Fibroblast of gingiva (primary cell): ENCODE measurements at regions not wholly inside any gene's neighbourhood (a gene's known extent, or its start where the extent isn't known, plus 50 kb on each side); places are given as distances from the start of the nearest gene placed in this dataset.

ENCODE experiments used
- DNase-seq: peaks from one replicate; pipeline ENCODE4 v3.0.0-alpha.2; 2011; ENCODE audit warnings: low read depth

DNA sequence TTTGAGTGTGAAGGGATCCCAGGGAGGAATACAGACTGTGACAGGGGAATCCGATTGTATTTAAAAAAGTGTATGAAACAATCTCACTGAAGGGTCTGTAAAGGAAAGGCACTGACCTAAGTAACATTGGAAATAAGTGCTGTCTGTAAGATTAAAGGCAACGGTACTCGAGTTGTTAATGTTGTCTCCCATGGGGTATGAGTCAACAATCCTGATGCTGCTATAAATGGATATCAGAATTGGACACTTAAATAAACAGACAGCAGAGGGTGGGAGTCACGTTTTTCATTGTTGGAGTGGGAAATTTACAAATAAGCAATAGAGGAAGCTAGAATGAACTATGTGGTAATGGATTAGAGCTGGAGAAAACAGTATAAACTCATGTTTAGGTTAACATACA, 452.4 kb upstream of the RGPD4 start:
- DNase-seq = no peak

DNA sequence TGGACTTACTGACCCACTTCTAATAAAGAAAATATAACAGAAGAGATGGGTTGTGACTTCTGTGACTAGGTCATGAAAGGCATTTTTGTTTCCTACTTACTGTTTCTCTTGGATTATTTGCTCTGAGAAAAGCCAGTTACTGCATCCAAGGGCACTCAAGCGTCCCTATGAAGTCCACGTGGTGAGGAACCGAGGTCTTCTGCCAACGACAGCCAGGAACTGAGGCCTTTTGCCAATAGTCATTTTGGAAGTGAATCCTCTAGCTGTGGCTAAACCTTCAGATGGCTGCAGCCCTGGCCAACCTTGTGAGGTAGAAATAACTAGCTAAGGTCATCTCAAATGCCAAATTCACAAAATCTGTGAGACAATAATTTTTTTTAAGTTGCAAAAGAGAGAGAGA, 449.8 kb upstream of the RGPD4 start:
- DNase-seq = no peak

DNA sequence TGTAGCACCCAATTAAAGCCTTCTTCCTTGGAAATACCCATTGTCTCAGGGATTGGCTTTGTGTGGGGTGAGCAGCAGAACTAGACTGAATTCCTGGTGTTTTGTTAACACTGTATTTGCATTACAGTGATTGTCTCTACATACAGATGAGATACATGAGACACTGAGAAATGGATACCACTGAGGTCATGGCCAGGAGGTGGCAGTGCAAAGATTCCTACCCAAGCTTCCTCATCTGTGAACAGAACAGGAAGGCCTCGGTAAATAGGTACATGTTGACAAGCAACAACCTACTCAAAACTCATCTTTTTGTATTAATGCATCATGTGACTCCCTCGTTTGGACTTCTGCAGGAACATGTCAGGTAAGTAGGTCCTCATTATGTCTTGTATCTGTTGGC, 445.8 kb upstream of the RGPD4 start:
- DNase-seq = no peak

GRCh38 chr2:107383691-107384090, 443.0 kb upstream of the RGPD4 start:
- no peak for DNase-seq

DNA sequence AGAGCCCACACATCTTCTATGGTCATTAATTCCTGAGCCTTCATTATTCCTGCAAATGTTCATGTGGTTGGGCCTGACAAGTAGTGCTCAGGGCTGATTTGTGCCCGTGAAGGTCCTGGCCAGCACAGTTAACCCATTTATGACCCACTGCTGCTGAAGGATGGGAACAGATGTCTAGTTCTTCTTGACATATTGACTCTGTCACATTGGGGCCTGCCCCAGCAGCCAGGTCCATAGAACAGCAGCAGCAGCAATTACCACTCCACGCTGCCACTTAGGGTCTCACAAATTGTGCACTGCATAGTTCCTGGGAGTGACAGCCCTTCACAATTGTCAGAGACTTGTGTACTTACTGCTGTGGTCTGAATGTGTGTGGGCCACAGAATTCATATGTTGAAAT, 442.3 kb upstream of the RGPD4 start:
- no peak for DNase-seq

- DNase-seq = no peak
These were observed 440.8 kb upstream of the RGPD4 start for GRCh38 chr2:107385921-107386320.

- DNase-seq = no peak
These were observed 434.4 kb upstream of the RGPD4 start for GRCh38 chr2:107392241-107392704.

DNA sequence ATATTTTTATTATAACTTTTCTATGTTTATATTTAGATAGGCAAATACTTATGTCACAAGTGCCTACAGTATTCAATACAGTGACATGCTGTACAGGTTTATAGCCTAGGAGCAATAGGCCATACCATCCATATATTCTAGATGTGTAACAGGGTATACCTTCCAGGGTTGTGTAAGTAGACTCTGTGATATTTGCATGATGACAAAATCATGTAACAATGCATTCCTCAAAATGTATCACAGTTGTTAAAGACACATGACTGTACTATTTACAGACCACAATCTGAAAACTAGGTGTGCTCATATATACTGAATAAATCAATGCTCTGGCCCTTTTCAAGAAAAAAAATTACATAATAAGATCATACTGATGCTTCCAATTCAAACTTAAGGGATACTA, 433.2 kb upstream of the RGPD4 start:
- no peak for DNase-seq

DNA sequence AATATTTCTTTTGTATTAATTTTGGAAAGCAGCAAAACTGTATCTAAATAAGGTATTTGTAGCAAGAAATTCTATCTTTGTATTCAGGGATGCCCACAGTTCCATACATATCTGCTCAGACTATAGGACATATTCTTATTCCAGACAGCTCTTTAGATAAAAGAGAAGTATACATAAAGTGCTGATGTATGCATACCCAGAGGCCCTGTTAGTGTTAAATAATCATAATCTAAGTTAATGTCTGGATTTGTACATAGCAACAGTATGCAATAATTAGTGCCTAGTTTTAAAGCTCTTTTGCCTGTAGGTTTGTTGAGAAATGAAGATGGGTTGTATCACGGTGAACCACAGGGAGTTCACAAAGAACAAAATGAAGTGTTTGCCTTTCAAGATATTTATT, 428.0 kb upstream of the RGPD4 start:
- no peak for DNase-seq

DNA sequence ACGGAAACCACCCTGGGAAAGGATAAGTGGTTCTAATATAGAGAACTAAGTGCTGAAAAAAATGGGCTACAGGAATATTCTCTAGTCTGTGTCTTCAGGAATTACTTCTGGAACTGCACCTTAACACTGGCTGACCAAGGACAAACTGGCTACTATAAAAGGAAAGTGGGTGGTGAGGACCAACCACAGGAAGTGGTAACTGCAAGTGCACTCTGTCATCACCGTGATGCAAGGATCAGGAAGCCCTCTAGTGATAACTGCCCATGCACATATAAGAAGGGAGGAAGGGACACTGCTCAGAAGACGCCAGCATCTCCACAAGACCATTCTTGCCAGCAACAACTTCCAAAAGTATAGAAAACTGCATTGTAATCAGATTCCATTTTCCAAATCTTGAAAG, 424.4 kb upstream of the RGPD4 start:
- DNase-seq = no peak

- DNase-seq = no peak
These were observed 421.4 kb upstream of the RGPD4 start for GRCh38 chr2:107405261-107405660.

- DNase-seq = no peak
These were observed 419.7 kb upstream of the RGPD4 start for GRCh38 chr2:107407017-107407416.

GRCh38 chr2:107407974-107408373, 418.7 kb upstream of the RGPD4 start:
- no peak for DNase-seq

DNA sequence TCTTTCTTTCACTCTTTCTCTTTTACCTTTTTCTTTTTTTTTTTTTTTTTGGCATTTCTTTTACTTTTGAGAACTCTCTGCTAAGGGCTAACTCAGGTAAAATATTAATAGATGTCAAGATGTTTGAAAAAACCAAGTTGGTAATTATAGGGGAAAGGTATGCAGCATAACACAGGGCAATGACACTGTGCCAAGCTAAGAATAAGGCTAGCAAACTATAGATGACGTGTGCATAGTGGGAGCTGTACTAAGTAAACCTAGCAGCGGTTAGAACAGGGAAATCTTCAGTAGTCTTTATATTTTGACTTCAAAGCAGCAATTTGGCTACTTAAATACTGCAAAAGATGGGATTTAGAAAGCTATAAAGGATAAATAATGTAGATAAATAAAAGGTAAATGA, 415.4 kb upstream of the RGPD4 start:
- no peak for DNase-seq

GRCh38 chr2:107412209-107412904, 414.3 kb upstream of the RGPD4 start:
- peak; percentile 1 for DNase-seq

DNA sequence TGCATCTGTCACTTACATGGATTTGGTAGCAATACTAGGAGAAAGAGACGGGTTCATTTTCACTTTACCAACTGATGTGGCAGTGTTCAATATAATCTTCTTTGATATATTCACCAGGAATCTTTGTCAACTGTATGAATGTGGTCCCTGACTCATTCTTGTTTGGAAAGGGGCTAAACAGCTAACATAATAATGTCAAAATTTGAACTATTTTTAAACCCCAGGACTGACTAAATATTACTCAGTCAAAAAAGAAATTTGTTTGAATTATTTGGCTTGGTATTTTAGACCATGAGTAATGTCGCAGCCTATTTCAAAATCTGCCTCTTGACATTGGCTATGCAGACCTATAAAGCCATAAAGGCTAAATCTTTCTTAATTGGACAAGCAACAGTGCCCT, 413.7 kb upstream of the RGPD4 start:
- DNase-seq = no peak

GRCh38 chr2:107414376-107414775, 412.3 kb upstream of the RGPD4 start:
- DNase-seq = no peak

DNA sequence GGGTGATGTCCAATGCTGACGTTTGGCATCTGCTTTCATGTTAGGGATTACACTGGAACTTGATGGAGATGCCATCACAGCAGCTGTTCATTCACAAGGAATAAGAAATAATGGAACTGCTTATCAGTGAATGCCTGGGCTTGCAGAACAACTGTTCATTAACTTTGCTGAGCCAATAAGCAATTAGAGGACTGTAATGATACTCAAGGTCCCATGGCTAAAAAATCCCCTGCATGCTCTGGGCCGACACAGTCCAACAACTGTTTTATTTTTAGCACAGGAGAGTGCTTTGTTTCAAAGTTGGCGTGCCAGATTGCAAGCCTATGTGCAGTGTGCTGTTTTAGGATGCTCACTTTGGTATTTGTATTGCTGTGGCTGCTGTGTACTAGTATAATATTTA, 408.0 kb upstream of the RGPD4 start:
- no peak for DNase-seq

DNA sequence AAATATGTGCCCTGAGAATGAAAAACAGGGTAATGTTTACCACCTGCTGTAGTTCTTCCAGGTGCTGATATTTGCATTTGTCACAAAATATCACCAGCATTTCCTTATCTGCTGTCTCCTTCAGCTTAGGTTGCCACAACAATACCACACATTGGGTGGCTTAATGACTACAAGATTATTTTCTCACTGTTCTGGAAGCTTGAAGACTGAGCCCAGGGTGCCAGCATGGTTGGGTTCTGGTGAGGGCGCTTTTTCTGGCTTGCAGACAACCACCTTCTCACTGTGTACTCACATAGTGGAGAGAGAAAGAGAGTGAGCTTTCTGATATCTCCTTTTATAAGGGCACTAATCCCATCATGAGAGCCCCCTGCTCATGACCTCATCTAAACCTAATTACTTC, 407.5 kb upstream of the RGPD4 start:
- DNase-seq = no peak

- DNase-seq = no peak
These were observed 397.9 kb upstream of the RGPD4 start for GRCh38 chr2:107428781-107429180.

DNA sequence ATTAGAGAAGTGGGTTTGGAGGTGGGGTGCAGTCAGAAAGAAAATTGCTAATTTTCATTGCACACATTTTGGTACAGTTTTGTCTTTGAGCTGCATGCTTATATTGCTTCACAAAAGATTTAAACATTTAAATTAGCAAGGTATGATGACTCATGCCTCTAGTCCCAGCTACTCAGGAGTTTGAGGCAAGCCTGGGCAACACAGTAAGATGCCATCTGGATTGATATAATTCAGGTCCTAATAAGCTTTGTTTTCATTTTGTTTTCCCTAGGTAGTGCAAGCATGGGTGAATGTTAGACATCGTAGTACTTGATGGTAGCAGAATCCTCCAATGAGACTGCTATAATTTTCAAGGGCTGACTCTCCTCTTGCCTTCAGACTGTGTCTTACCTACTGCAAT, 396.7 kb upstream of the RGPD4 start:
- no peak for DNase-seq

DNA sequence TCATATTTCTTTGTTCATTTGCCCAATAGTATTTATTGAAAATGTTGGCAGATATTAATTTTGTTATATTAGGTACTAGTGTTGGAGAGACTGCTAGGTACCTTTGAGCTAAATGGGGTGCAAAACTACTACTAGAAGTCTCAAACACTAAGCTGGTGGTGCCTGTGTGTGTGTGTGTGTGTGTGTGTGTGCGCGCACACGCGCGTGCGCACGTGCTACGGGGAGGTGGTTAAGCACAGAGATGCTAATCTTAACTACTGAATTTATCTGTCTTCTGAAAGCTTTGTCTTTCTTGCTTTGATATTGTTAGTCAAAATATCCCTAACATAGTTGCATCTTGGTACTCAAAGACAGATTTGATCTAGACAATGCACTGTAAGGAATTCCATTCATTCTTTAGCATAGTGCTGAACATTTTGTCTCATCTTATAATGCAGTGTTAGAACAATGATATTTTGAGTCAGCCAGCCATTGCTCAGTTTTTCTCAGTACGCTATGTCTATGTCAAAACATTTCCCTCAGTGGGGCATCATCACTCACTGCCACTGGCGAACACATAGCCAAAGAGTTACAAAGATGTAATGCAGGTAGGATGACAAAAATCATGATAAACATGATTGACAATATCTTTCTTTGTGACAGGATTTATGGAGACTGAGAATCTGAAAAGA, 396.0 kb upstream of the RGPD4 start:
- DNase-seq = no peak

DNA sequence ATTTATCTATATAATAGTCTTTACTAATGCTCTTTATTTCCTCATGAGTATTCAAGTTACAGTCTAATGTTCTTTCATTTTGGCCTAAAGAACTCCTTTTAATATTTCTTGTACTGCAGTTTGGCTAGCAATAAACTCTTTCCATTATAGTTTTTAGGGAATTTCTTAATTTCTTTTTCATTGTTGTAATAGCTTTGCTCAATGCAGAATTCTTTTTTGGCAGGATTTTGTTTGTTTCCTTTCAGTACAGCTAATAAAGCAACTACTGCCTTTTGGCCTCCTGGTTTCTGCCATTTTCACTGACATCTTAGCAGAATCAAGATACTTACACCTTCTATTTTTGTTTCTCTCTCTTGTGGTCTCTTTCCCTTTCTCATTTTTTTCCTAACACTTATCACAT, 390.4 kb upstream of the RGPD4 start:
- no peak for DNase-seq

DNA sequence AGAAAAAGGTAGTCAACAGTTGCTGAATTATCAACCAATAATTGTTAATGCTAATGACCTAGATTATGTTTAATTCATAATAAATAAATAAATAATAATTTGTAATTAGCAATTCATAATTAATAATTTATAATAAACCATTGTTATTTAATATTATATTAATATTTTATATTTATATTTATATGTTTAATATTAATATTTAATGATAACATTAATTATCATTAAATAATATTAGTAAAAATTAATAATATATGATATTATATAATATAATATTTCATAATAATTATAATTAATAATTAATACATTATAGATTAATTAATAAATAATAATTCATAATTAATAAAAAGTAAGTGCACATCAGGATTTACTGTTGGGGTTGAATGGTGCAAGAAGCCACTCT, 389.4 kb upstream of the RGPD4 start:
- DNase-seq = no peak
